Osteoblast (primary cell): ENCODE measurements at regions not wholly inside any gene's neighbourhood (a gene's known extent, or its start where the extent isn't known, plus 50 kb on each side); places are given as distances from the start of the nearest gene placed in this dataset.
A peak's percentile ranks its signal among the peaks of the same experiment; 100 is the strongest.
"Not testable (repeated sequence)": the region's sequence is repeated elsewhere in the genome, so short reads cannot be mapped to it uniquely, and the experiment has no call there.

Experiments
- DNase-seq: peaks from one replicate; pipeline ENCODE4 v3.0.0; 2011; ENCODE audit warnings: low spot score, mixed read lengths; ENCODE audit not compliant: insufficient read length; ENCODE audit errors: missing footprints
- H2AFZ ChIP-seq: 2 replicates; pipeline ENCODE4 v1.6.0; 2011; ENCODE audit warnings: mild to moderate bottlenecking, low read length
- H3K27ac ChIP-seq: 2 replicates; pipeline ENCODE4 v1.5.1; 2011; ENCODE audit warnings: mild to moderate bottlenecking, low read depth, low read length, moderate library complexity
- H3K27me3 ChIP-seq: 2 replicates; pipeline ENCODE4 v1.6.0; 2012; ENCODE audit warnings: mild to moderate bottlenecking, control low read depth, inconsistent platforms, low read length, moderate library complexity; ENCODE audit not compliant: insufficient read depth
- H3K36me3 ChIP-seq: 2 replicates; pipeline ENCODE4 v1.5.1; 2011; ENCODE audit warnings: mild to moderate bottlenecking, low read length, control low read depth, moderate library complexity; ENCODE audit not compliant: insufficient read depth
- H3K4me1 ChIP-seq: 2 replicates; pipeline ENCODE4 v1.5.1; 2011; ENCODE audit warnings: mild to moderate bottlenecking, low read length, control low read depth, moderate library complexity; ENCODE audit not compliant: insufficient read depth
- H3K4me2 ChIP-seq: 2 replicates; pipeline ENCODE4 v1.6.0; 2011; ENCODE audit warnings: mild to moderate bottlenecking, low read length; ENCODE audit not compliant: insufficient read depth
- H3K4me3 ChIP-seq: fragments of 200-600 bp; sonication (generic); 3 replicates; pipeline ENCODE4 v1.5.1; 2012; ENCODE audit warnings: mild to moderate bottlenecking, low read length, inconsistent platforms; ENCODE audit not compliant: insufficient read depth
- H3K79me2 ChIP-seq: 2 replicates; pipeline ENCODE4 v1.6.0; 2012; ENCODE audit warnings: mild to moderate bottlenecking, low read length, control low read depth, inconsistent platforms; ENCODE audit not compliant: insufficient read depth
- H3K9me3 ChIP-seq: 2 replicates; pipeline ENCODE4 v1.5.1; 2011; ENCODE audit warnings: low read depth, low read length, control low read depth
- H4K20me1 ChIP-seq: 2 replicates; pipeline ENCODE4 v1.6.0; 2012; ENCODE audit warnings: mild to moderate bottlenecking, low read length, control low read depth; ENCODE audit not compliant: insufficient read depth
- CTCF ChIP-seq: IDR thresholded peaks from 2 replicates; pipeline ENCODE4 v1.5.1; 2011; ENCODE audit warnings: mild to moderate bottlenecking, low read depth, low read length, moderate library complexity; ENCODE audit errors: extremely low read depth

- Histone ChIP-seq H3K27me3 (no peaks in the 10 kb centered on the region), H2AFZ (no peak overlapping the region), H3K4me2 (no peak overlapping the region), H3K4me1 (no peaks in the 10 kb centered on the region), H3K27ac (no peak overlapping the region), H3K4me3 (no peak overlapping the region), H3K36me3 (no peaks in the 10 kb centered on the region), H3K79me2 (no peaks in the 10 kb centered on the region), H3K9me3 (no peaks in the 10 kb centered on the region), H4K20me1 (no peaks in the 10 kb centered on the region)
- no peak for DNase-seq
- TF ChIP-seq CTCF: no peak
Observed at GRCh38 chr13:109400209-109400608, 386.2 kb downstream of the IRS2 start.

GRCh38 chr13:109398071-109398470, 388.3 kb downstream of the IRS2 start:
- not testable (repeated sequence) for H4K20me1 ChIP-seq, H3K36me3 ChIP-seq

GRCh38 chr13:109397285-109397684, 389.1 kb downstream of the IRS2 start:
- Histone ChIP-seq H2AFZ (no peak overlapping the region), H4K20me1 (no peaks in the 10 kb centered on the region), H3K79me2 (no peaks in the 10 kb centered on the region), H3K4me2 (no peak overlapping the region), H3K9me3 (no peaks in the 10 kb centered on the region), H3K36me3 (no peaks in the 10 kb centered on the region), H3K4me3 (no peak overlapping the region), H3K27me3 (no peaks in the 10 kb centered on the region), H3K4me1 (no peaks in the 10 kb centered on the region), H3K27ac (no peak overlapping the region)
- DNase-seq: no peak
- TF ChIP-seq CTCF: no peak

More at GRCh38 chr13:109398071-109398470, 388.3 kb downstream of the IRS2 start:
- not testable (repeated sequence) for H2AFZ ChIP-seq, H3K4me1 ChIP-seq, H3K27me3 ChIP-seq, DNase-seq, H3K27ac ChIP-seq, H3K9me3 ChIP-seq, H3K4me3 ChIP-seq, H3K4me2 ChIP-seq, H3K79me2 ChIP-seq

GRCh38 chr13:109396266-109396665, 390.1 kb downstream of the IRS2 start:
- Histone ChIP-seq H3K9me3 (no peaks in the 10 kb centered on the region), H3K4me1 (no peaks in the 10 kb centered on the region), H3K4me2 (no peak overlapping the region), H4K20me1 (no peaks in the 10 kb centered on the region), H3K4me3 (no peak overlapping the region), H3K27ac (no peak overlapping the region), H3K79me2 (no peaks in the 10 kb centered on the region), H3K27me3 (no peaks in the 10 kb centered on the region), H2AFZ (no peak overlapping the region), H3K36me3 (no peaks in the 10 kb centered on the region)
- peak; percentile 17 for DNase-seq
- TF ChIP-seq CTCF: no peak
